ENCODE measurements at regions not wholly inside any gene's neighbourhood (a gene's known extent, or its start where the extent isn't known, plus 50 kb on each side); places are given as distances from the start of the nearest gene placed in this dataset.
"Not testable (repeated sequence)": the region's sequence is repeated elsewhere in the genome, so short reads cannot be mapped to it uniquely, and the experiment has no call there.

DNA sequence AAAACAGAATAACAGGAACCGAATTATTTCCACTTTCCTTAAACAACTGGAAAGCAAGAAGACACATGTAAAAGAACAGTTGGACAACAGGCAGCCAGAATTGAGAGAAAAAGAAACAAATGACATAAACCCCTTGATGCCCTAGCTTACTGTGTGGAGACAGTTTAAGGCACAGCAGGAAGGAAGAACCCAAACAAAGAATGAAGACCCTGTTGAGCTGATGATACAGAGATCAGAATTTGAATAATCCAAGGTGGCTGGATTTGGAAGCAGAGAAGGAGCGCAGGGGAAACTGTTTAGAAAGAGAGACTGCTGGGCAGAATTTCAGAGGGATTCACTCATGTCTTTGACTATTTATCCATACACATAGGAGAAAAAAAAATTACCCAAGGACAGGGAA lies 316.3 kb upstream of the POU5F2 start:
- no peak for DNase-seq

DNA sequence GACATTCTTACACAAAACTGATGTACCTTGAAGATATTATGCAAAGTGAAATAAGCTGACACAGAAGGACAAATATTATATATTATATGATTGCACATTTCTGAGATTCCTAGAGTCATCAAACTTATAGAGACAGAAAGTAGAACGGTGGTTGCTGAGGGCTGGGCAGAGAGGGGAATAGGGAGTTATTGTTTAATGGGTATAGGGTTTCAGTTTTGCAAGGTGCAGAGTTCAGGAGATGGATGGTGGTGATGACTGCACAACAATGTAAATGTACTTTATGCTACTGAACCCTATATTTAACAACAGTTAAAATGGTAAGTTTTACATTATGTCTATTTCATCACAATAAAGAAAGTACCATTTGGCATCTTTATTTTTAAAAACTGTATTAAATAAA lies 315.8 kb upstream of the POU5F2 start:
- no peak overlapping the region for H3K4me3 ChIP-seq (ENCODE audit: low read depth, low read length)
- H3K9me3 ChIP-seq (ENCODE audit: severe bottlenecking) = no peaks in the 10 kb centered on the region
- no peak for DNase-seq
- TF ChIP-seq CTCF (IDR thresholded peaks at IDR 0.05; ENCODE audit: low read depth, low read length) = no peak
- no peak overlapping the region for H3K27ac ChIP-seq
- no peaks in the 10 kb centered on the region for H3K27me3 ChIP-seq (ENCODE audit: insufficient read depth, low read depth, severe bottlenecking)
- no peaks in the 10 kb centered on the region for H3K36me3 ChIP-seq

More for the DNA sequence above, 316.3 kb upstream of the POU5F2 start:
- Histone ChIP-seq H3K27me3 (ENCODE audit: insufficient read depth, low read depth, severe bottlenecking) (no peaks in the 10 kb centered on the region), H3K4me3 (ENCODE audit: low read depth, low read length) (no peak overlapping the region), H3K36me3 (no peaks in the 10 kb centered on the region), H3K9me3 (ENCODE audit: severe bottlenecking) (no peaks in the 10 kb centered on the region), H3K27ac (no peak overlapping the region)
- TF ChIP-seq CTCF (IDR thresholded peaks at IDR 0.05; ENCODE audit: low read depth, low read length) = no peak

- not testable (repeated sequence) for H3K4me3 ChIP-seq (ENCODE audit: low read depth, low read length); H3K36me3 ChIP-seq; H3K9me3 ChIP-seq (ENCODE audit: severe bottlenecking); H3K27ac ChIP-seq; DNase-seq; H3K27me3 ChIP-seq (ENCODE audit: insufficient read depth, low read depth, severe bottlenecking)
Measured at GRCh38 chr5:94049307-94049922, 308.0 kb upstream of the POU5F2 start.

DNA sequence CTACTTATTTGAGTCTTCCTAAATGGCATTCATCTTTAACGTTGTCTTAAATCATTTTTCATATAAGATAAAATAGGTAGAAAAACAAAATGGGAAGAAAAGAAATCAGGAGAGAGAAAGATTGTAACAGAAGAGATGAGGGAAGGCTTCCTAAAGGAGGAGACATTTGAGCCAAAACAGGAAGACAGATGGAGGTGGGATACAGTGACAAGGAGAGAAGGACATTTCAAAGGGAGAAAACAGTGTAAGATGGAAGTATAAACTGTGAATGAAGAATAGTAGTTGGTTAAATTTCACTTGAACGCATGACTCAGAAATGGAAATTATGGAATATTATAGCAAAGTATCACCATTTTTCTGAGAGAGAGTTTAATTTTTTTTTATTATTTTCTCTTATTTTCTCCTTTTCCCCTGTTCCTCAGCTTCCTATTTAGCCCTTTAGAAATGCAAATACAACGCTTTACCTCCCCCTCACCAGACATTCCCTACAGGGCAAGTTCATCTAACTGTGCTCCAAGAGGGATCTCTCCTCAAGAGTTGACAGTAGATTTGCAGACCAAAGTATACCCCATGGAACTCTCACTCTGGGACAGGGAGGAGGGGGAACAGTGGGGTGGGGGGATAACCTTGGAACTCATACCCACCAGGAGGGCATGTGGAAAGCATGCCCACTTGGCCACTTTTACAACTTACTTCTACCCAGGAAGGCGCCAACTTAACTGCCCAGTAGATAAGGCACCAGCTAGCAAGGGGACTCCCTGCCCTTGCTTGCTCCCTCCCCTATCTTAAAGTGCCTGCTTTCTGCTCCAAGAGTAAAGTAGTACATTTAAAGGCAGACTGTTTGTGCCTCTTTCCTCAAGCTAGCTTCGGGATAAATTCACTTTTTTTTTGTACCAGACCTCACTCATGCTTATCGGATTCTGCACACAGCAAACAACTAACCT lies 304.7 kb upstream of the POU5F2 start:
- TF ChIP-seq CTCF (IDR thresholded peaks at IDR 0.05; ENCODE audit: low read depth, low read length) = no peak
- no peaks in the 10 kb centered on the region for H3K9me3 ChIP-seq (ENCODE audit: severe bottlenecking)
- no peak overlapping the region for H3K4me3 ChIP-seq (ENCODE audit: low read depth, low read length)
- H3K27me3 ChIP-seq (ENCODE audit: insufficient read depth, low read depth, severe bottlenecking) = no peaks in the 10 kb centered on the region
- H3K36me3 ChIP-seq = no peaks in the 10 kb centered on the region
- DNase-seq = no peak
- no peak overlapping the region for H3K27ac ChIP-seq

DNA sequence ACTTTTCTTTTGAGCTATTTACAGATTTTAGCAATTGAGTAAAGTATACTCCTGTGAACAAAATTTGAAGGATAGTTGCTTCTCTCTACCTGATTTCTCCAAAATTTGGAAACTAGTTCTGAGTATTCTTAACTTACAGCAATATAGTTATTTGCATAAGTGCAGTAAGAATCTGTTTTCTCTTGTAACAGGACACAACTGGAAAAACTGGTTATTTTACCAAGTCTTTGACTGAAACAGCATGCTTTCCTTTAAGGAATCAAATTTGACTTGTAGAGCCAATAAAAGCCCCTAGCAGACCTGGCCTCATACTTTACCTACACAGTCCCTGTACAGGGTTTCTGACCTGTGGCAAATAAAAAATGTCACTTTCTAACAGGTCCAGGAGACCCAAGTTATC lies 301.9 kb upstream of the POU5F2 start:
- no peak for TF ChIP-seq CTCF (IDR thresholded peaks at IDR 0.05; ENCODE audit: low read depth, low read length)
- no peak for DNase-seq
- Histone ChIP-seq H3K27ac (no peak overlapping the region), H3K36me3 (no peaks in the 10 kb centered on the region), H3K4me3 (ENCODE audit: low read depth, low read length) (no peak overlapping the region), H3K9me3 (ENCODE audit: severe bottlenecking) (no peaks in the 10 kb centered on the region), H3K27me3 (ENCODE audit: insufficient read depth, low read depth, severe bottlenecking) (no peaks in the 10 kb centered on the region)

DNA sequence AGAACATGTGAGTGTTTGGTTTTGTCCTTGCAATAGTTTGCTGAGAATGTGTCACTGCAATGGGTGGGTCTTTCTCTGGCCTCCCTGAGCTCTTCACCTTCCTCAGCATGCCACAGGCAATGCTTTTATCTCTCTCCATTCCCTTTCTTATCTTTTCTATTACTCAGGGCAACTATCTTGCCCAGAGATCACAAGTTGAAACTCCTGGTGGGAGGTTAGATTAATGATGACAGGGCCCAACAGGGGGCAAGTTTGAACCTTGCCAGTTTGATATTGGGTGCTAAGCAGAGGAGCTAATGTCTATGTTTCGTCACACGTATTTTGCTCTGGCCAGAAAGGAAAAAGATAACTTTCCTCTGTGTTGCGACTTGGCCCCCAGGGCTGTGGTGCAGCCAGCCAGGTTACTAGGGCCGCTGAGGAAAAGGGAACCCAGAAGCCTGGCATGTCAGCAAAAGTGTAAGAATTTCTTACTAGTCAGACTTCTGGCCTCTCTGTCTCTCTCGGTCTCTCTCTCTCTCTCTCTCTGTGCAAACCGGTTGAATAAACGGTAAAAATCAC lies 299.3 kb upstream of the POU5F2 start:
- Histone ChIP-seq H3K27ac (no peak overlapping the region), H3K27me3 (ENCODE audit: insufficient read depth, low read depth, severe bottlenecking) (no peaks in the 10 kb centered on the region), H3K4me3 (ENCODE audit: low read depth, low read length) (no peak overlapping the region), H3K36me3 (no peaks in the 10 kb centered on the region), H3K9me3 (ENCODE audit: severe bottlenecking) (no peaks in the 10 kb centered on the region)
- no peak for TF ChIP-seq CTCF (IDR thresholded peaks at IDR 0.05; ENCODE audit: low read depth, low read length)
- DNase-seq = no peak
